ENCODE measurements at regions not wholly inside any gene's neighbourhood (a gene's known extent, or its start where the extent isn't known, plus 50 kb on each side); places are given as distances from the start of the nearest gene placed in this dataset.
"Not testable (repeated sequence)": the region's sequence is repeated elsewhere in the genome, so short reads cannot be mapped to it uniquely, and the experiment has no call there.

DNA sequence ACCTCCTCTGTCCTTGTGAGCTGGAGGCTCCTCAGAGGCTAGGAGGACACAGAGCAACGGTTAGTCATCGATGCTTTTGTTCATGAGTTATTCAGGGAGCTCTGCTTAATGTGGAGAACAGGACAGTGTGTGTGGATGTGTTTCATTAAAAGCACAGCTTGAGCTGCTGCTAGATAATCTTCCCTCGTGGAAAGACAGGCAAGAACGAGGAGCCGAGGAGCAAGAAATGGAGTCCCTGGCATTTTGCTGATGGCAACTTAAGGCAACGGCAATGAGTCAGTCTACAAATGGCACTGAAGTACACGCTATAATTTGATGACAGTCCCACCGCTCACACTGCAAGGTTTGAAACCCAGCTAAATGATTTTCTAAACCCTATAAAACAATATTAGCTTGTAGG, 106.2 kb downstream of the IGLL1 start:
- intact Hi-C loops (cut with micrococcal nuclease) = no loop called here
- H3K4me3 ChIP-seq (replicated peaks in 1 of 2; ENCODE audit: low read depth in 1 of 2, low read length in 2 of 2) = no peak overlapping the region
- RAD21 ChIA-PET (ENCODE audit: low non-redundant PET in 1 of 2, low total read pairs in 2 of 2, uncharacterized antibody in 2 of 2, unreplicated experiment in 2 of 2) = no interaction called here
- CTCF ChIA-PET = no interaction called here
- peaks cover 4% of the 10 kb centered on the region; the same call in 1 of the 2 replicates for H3K27me3 ChIP-seq (ENCODE audit: insufficient read depth, low read length)
- POLR2A ChIA-PET = no interaction called here
- H3K9me3 ChIP-seq (ENCODE audit: control insufficient read depth in 1 of 2, insufficient read depth in 1 of 2, low read depth in 1 of 2, low read length in 2 of 2) = no peaks in the 10 kb centered on the region
- TF ChIP-seq CTCF (IDR thresholded peaks at IDR 0.05 in 2 of 3, conservative IDR thresholded peaks at IDR 0.05 in 1 of 3; ENCODE audit: borderline replicate concordance in 1 of 3, insufficient read depth in 1 of 3, low read depth in 2 of 3, low read length in 2 of 3) (no peak), ZNF274 (IDR thresholded peaks at IDR 0.05; ENCODE audit: low read depth, low read length) (no peak)
- no peak overlapping the region for H3K4me2 ChIP-seq (ENCODE audit: low read length)
- H3K36me3 ChIP-seq (ENCODE audit: control insufficient read depth in 1 of 2, insufficient read depth in 2 of 2, low read length in 2 of 2) = no peaks in the 10 kb centered on the region
- H3K9me2 ChIP-seq (ENCODE audit: insufficient read depth) = no peaks in the 10 kb centered on the region
- H3K9ac ChIP-seq (ENCODE audit: low read length) = no peak overlapping the region
- H4K20me1 ChIP-seq (ENCODE audit: insufficient read depth) = no peaks in the 10 kb centered on the region
- no peak for ATAC-seq
- DNase-seq (ENCODE audit: low read depth, low spot score) = no peak
- BruUV-seq (replicated peaks) = no TSS peak
- no peak overlapping the region for H2AFZ ChIP-seq (ENCODE audit: low read depth, low read length, poor library complexity, severe bottlenecking)
- no peak overlapping the region for H3K27ac ChIP-seq (ENCODE audit: low read depth, low read length)
- H3K79me2 ChIP-seq (ENCODE audit: insufficient read depth, low read length) = no peaks in the 10 kb centered on the region
- H3K4me1 ChIP-seq (ENCODE audit: control insufficient read depth in 1 of 2, insufficient read depth in 2 of 2, low read length in 2 of 2) = peaks cover 0 to 3% of the 10 kb centered on the region in 2 experiments; a peak in 1 of 4 replicates

GRCh38 chr22:23472376-23472775, 107.7 kb downstream of the IGLL1 start:
- CTCF ChIA-PET; H3K4me3 ChIP-seq (replicated peaks in 1 of 2; ENCODE audit: low read depth in 1 of 2, low read length in 2 of 2); RAD21 ChIA-PET (ENCODE audit: low non-redundant PET in 1 of 2, low total read pairs in 2 of 2, uncharacterized antibody in 2 of 2, unreplicated experiment in 2 of 2); H3K4me2 ChIP-seq (ENCODE audit: low read length); intact Hi-C loops (cut with micrococcal nuclease); H3K4me1 ChIP-seq (ENCODE audit: control insufficient read depth in 1 of 2, insufficient read depth in 2 of 2, low read length in 2 of 2); H3K9me3 ChIP-seq (ENCODE audit: control insufficient read depth in 1 of 2, insufficient read depth in 1 of 2, low read depth in 1 of 2, low read length in 2 of 2); DNase-seq (ENCODE audit: low read depth, low spot score); H3K36me3 ChIP-seq (ENCODE audit: control insufficient read depth in 1 of 2, insufficient read depth in 2 of 2, low read length in 2 of 2); H4K20me1 ChIP-seq (ENCODE audit: insufficient read depth); H3K9me2 ChIP-seq (ENCODE audit: insufficient read depth); H3K27me3 ChIP-seq (ENCODE audit: insufficient read depth, low read length); H3K9ac ChIP-seq (ENCODE audit: low read length); POLR2A ChIA-PET; H2AFZ ChIP-seq (ENCODE audit: low read depth, low read length, poor library complexity, severe bottlenecking); H3K79me2 ChIP-seq (ENCODE audit: insufficient read depth, low read length); ATAC-seq; BruUV-seq (replicated peaks); H3K27ac ChIP-seq (ENCODE audit: low read depth, low read length): not testable (repeated sequence)
